T-helper 2 cell (primary cell): ENCODE measurements at regions not wholly inside any gene's neighbourhood (a gene's known extent, or its start where the extent isn't known, plus 50 kb on each side); places are given as distances from the start of the nearest gene placed in this dataset.

ENCODE experiments used
- DNase-seq, 5 experiments: peaks; one replicate each; pipeline versions ENCODE4 v3.0.0 to v3.0.0-alpha.2; 2012 to 2022

DNA sequence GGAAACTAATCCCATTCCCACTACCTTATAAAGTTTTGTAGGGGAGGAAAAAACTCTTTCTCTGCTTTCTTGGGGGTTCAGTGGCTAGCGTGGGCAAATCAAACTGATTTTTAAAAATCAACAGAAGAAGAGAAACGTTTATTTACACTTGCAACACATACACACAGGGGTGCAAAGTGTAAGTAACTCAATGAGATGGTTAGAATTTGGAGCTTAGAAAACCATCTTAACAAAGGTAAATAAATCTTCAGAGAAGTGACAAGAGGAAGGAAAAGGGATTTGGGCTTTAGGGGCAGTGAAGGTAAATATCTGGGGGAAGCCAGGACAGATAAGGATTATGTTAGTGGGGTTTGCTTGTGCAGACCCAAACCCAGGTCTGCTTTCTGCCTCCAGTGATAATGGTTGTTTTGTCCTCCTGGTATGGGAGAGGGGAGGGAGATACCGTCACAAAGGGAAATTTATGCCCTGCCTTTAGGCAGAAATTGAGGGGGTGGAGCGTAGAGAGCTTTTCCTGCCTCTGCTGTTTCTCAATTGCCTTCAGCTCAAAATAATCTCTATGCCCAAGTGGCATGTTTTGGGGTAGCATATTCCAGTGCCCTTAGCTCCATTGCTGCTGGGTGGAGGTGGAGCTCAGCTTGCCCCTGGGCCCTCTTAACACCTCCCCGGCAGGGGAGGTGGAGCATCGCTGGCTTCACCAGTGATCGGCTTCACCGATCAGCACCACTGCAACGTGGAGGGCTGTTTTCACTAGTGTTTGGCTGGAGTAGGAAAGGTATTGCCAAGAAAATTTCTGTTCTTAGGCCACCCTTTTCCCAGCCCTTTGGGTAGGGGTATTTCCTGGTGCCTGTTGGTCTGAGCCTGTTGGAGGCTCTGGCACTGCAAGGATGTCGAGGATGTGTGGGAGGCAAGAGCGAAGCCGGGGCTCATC lies 92.2 kb downstream of the TEX51 start:
- DNase-seq = no peak

DNA sequence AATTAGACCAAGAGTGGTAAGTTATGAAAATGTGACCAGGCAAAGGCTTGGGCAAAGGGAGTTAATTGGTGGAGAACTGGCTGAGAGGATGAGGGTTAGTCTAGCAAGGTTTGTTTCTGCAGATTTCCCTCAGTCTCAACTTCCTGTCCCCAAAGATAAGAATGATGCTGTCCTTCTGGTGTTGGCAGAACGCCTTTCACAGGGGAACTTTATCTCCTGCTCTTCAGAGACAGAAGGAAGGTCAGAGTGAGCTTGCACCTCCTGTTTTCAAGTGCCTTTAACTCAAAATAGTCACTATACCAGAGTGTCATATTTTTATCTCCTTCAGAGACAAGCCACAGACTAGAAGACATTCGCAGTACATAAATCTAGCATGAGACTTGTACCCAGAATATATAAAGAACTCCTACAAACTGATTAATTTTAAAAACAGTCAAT lies 95.7 kb downstream of the TEX51 start:
- no peak for DNase-seq

DNA sequence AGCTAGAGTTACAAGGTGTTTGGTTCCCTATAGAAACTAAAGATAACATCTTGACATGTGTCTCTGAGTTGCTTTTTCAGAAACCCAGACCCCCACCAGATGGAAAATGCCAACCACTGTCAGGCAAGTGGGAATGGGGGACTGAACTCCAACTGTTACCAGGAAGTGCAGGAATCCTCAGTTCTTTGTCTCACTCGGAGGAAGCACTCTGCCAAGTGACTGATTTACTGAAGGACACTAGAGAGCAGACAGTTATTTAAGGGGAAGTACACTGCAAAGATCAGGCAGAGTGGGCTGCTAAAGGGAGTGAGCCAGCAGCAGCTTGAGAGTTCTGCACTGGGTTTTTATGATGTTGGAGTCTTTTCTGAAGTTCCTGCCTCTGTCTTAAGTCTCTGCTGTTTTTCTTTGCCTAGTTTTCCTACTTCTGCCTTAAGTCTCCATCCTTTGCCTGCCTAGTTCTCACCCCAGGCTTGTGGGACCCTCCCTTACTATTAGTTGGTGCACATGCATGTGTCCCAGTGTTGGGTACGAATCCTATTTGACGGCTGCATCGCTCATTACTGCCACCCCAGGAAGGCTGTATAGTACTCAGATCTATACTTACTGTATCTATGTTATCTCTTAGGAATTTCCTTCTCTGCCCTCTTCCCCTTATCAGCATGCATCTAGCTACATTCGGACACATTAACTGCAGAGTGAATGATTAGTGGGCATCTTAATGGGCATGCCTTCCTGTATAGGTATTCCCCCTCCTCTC lies 97.1 kb downstream of the TEX51 start:
- DNase-seq = no peak

DNA sequence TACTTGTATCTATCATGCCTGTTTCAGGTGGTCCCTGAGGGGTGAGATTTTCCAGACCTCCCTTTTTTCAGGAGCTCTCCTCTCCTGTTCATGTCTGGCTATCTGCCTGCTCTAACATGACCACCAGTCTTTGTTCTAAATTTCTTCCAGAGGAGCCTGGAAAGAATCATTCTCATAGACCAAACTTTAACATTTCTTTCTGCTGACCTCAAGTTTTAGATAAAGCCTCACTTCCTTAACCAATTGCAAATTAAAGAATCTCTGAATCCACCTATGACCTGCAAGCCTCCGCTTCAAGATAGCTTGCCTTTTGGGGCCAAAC lies 97.6 kb downstream of the TEX51 start:
- no peak for DNase-seq
